Kidney (tissue), 13 donors: ENCODE measurements at regions not wholly inside any gene's neighbourhood (a gene's known extent, or its start where the extent isn't known, plus 50 kb on each side); places are given as distances from the start of the nearest gene placed in this dataset.

ENCODE experiments used
- DNase-seq, 5 donors: peaks; one replicate each; pipeline ENCODE4 v3.0.0-alpha.2; 2013 to 2020
- FAIRE-seq: peaks from 2 replicates; lab custom pipeline; 2012; peaks lifted over from hg19 to GRCh38; lab: Jason Lieb, UNC
- H3K27ac ChIP-seq, 2 donors: one replicate each; pipeline ENCODE4 v1.7.0; 2013; ENCODE audit warnings: low read depth in 2 of 2, low read length in 2 of 2, inconsistent platforms in 1 of 2
- H3K27me3 ChIP-seq: one replicate; pipeline ENCODE4 v1.7.1; 2013; ENCODE audit warnings: low read length, inconsistent platforms; ENCODE audit not compliant: control insufficient read depth, insufficient read depth
- H3K36me3 ChIP-seq, 3 donors: one replicate each; pipeline versions ENCODE4 v1.7.0 to v1.7.1; 2013; ENCODE audit warnings: low read length in 3 of 3, control low read depth in 1 of 3, inconsistent platforms in 1 of 3; ENCODE audit not compliant: insufficient read depth in 3 of 3, control insufficient read depth in 2 of 3
- H3K4me1 ChIP-seq, 3 donors: one replicate each; pipeline versions ENCODE4 v1.7.0 to v1.7.1; 2013; ENCODE audit warnings: low read length in 3 of 3, inconsistent platforms in 1 of 3, low read depth in 1 of 3; ENCODE audit not compliant: control insufficient read depth in 2 of 3, insufficient read depth in 2 of 3
- H3K4me3 ChIP-seq, 3 donors: one replicate each; pipeline versions ENCODE4 v1.7.0 to v1.8.1; 2013; ENCODE audit warnings: low read length in 3 of 3, control low read depth in 1 of 3, inconsistent platforms in 1 of 3
- H3K9ac ChIP-seq, 3 donors: one replicate each; pipeline versions ENCODE4 v1.7.0 to v1.7.1; 2013; ENCODE audit warnings: low read length in 3 of 3, control low read depth in 1 of 3, inconsistent platforms in 1 of 3
- H3K9me3 ChIP-seq, 3 donors: one replicate each; pipeline versions ENCODE4 v1.7.0 to v1.7.1; 2013; ENCODE audit warnings: low read length in 3 of 3, control low read depth in 1 of 3, inconsistent platforms in 1 of 3; ENCODE audit not compliant: control insufficient read depth in 2 of 3, insufficient read depth in 1 of 3
- intact Hi-C: fragments of 100-400 bp; cut with DNase I; formaldehyde crosslinking; loops from one replicate; pipeline ENCODE4 v1.11.1; 2022
- TF ChIP-seq, protein P1 (sequence below): IDR thresholded peaks from 3 replicates; pipeline ENCODE4 v1.5.1; 2012; ENCODE audit warnings: mild to moderate bottlenecking, moderate library complexity, borderline replicate concordance; ENCODE audit not compliant: insufficient read depth; ENCODE audit errors: extremely low read depth
- donor health status: control.
- donor health status: control.
- donor health status: control.
- donor health status: control.
- donor health status: control.
- donor health status: DM: yes; HTN: yes; CAD: no.
- donor health status: Normal renal cell carcinoma (clear cell type).

- no peaks in the 10 kb centered on the region for H3K9me3 ChIP-seq
- H3K27ac ChIP-seq, result no peak overlapping the region
- TF ChIP-seq, protein P1, sequence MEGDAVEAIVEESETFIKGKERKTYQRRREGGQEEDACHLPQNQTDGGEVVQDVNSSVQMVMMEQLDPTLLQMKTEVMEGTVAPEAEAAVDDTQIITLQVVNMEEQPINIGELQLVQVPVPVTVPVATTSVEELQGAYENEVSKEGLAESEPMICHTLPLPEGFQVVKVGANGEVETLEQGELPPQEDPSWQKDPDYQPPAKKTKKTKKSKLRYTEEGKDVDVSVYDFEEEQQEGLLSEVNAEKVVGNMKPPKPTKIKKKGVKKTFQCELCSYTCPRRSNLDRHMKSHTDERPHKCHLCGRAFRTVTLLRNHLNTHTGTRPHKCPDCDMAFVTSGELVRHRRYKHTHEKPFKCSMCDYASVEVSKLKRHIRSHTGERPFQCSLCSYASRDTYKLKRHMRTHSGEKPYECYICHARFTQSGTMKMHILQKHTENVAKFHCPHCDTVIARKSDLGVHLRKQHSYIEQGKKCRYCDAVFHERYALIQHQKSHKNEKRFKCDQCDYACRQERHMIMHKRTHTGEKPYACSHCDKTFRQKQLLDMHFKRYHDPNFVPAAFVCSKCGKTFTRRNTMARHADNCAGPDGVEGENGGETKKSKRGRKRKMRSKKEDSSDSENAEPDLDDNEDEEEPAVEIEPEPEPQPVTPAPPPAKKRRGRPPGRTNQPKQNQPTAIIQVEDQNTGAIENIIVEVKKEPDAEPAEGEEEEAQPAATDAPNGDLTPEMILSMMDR, result no peak
- no peak overlapping the region for H3K9ac ChIP-seq
- no peak overlapping the region for H3K4me3 ChIP-seq
- DNase-seq, result no peak
- FAIRE-seq, result no peak
- intact Hi-C loops, result no loop called here
- no peaks in the 10 kb centered on the region for H3K36me3 ChIP-seq
- H3K27me3 ChIP-seq, result no peaks in the 10 kb centered on the region
- no peaks in the 10 kb centered on the region for H3K4me1 ChIP-seq
These were observed 155.7 kb upstream of the ARHGAP20 start for GRCh38 chr11:110867951-110868350.

GRCh38 chr11:110866081-110866480 lies 153.8 kb upstream of the ARHGAP20 start:
- Histone ChIP-seq H3K27ac (no peak overlapping the region), H3K9me3 (no peaks in the 10 kb centered on the region), H3K27me3 (no peaks in the 10 kb centered on the region), H3K4me1 (no peaks in the 10 kb centered on the region), H3K9ac (no peak overlapping the region), H3K36me3 (no peaks in the 10 kb centered on the region), H3K4me3 (no peak overlapping the region)
- no peak for FAIRE-seq
- TF ChIP-seq, protein P1, result no peak
- DNase-seq, result no peak
- intact Hi-C loops, result no loop called here

DNA sequence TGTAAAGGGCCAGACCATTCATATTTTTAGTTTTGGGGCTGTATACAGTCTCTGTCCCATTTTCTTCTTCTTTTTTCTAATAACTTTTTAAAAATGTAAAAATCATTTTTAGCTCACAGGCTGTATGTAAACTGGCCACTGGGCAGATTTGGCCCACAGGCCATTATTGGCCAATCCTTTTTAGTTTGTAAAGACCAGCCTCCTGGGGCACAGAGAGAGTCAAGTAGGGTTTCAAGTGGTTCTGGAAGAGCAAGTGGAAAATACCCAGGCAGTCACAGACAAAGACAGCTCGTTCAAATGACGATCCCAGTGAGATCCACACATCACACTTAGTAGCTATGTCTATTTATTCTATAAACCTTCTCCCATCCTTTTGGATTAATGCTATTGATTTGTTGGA lies 150.2 kb upstream of the ARHGAP20 start:
- DNase-seq (no peak), FAIRE-seq (no peak)
- Histone ChIP-seq H3K27me3 (no peaks in the 10 kb centered on the region), H3K9me3 (no peaks in the 10 kb centered on the region), H3K9ac (no peak overlapping the region), H3K27ac (no peak overlapping the region), H3K4me1 (no peaks in the 10 kb centered on the region), H3K36me3 (no peaks in the 10 kb centered on the region), H3K4me3 (no peak overlapping the region)
- TF ChIP-seq, protein P1, result no peak
- intact Hi-C loops, result no loop called here

DNA sequence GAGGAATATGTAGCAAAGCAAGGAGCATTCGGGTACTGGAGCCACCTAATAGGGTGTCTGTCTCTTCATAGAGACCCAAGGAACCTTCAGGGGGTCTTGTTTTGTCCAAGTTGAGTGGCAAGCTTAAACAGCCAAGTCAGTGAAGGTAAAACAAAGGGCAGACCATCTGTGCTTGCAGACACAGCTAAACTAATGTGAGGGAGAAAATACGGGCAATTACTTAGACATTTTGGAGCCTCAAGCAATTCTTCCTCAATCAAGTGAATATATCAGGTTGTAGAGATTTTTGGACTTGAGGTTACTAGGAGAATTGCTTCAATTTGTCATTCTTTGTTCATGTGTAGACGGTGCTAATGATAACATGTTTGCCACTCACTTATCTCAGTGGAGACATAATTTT lies 148.2 kb upstream of the ARHGAP20 start:
- TF ChIP-seq, protein P1, result no peak
- no peaks in the 10 kb centered on the region for H3K36me3 ChIP-seq
- DNase-seq (no peak), FAIRE-seq (no peak)
- intact Hi-C loops, result no loop called here
- H3K9me3 ChIP-seq, result no peaks in the 10 kb centered on the region
- no peak overlapping the region for H3K9ac ChIP-seq
- H3K27ac ChIP-seq, result no peak overlapping the region
- no peaks in the 10 kb centered on the region for H3K4me1 ChIP-seq
- no peak overlapping the region for H3K4me3 ChIP-seq
- H3K27me3 ChIP-seq, result no peaks in the 10 kb centered on the region
